ENCODE measurements at regions not wholly inside any gene's neighbourhood (a gene's known extent, or its start where the extent isn't known, plus 50 kb on each side); places are given as distances from the start of the nearest gene placed in this dataset.
A peak's percentile ranks its signal among the peaks of the same experiment; 100 is the strongest.

GRCh38 chr12:105705765-105706164 is 375.3 kb downstream of the C12orf75 start:
- WGBS (ENCODE audit: insufficient coverage): 37% methylated on average over 7 of the region's 7 CpGs
- no peaks in the 10 kb centered on the region for H3K36me3 Mint-ChIP-seq
- H3K4me3 Mint-ChIP-seq: no peak overlapping the region

GRCh38 chr12:105706321-105706972 is 376.0 kb downstream of the C12orf75 start:
- no peaks in the 10 kb centered on the region for H3K36me3 ChIP-seq (ENCODE audit: control insufficient read depth, insufficient read depth, low read length)
- no peak overlapping the region for H3K4me3 ChIP-seq (ENCODE audit: low read length)
- no peak overlapping the region for H3K4me3 Mint-ChIP-seq
- 93% methylated on average over 8 of the region's 8 CpGs for WGBS (ENCODE audit: insufficient coverage)
- no peak overlapping the region for H3K27ac ChIP-seq (ENCODE audit: low read length)
- ATAC-seq (no peak), DNase-seq (no peak)
- intact Hi-C loops (cut with micrococcal nuclease): no loop called here
- peaks cover 8 to 16% of the 10 kb centered on the region in 2 donors for H3K27me3 Mint-ChIP-seq (ENCODE audit: low read depth in 2 of 2)
- no peaks in the 10 kb centered on the region for H3K4me1 ChIP-seq (ENCODE audit: control insufficient read depth, insufficient read depth, low read length)
- no peaks in the 10 kb centered on the region for H3K4me1 Mint-ChIP-seq
- no peaks in the 10 kb centered on the region for H3K9me3 Mint-ChIP-seq
- H3K27ac Mint-ChIP-seq: no peak overlapping the region
- no peaks in the 10 kb centered on the region for H3K27me3 ChIP-seq (ENCODE audit: control insufficient read depth, insufficient read depth, low read length)
- H3K9me3 ChIP-seq (ENCODE audit: control insufficient read depth, insufficient read depth, low read length): no peaks in the 10 kb centered on the region
- TF ChIP-seq CTCF (IDR thresholded peaks at IDR 0.05): no peak
- H3K36me3 Mint-ChIP-seq: no peaks in the 10 kb centered on the region

More at GRCh38 chr12:105705765-105706164, 375.3 kb downstream of the C12orf75 start:
- DNase-seq (peak in 1 of 2 donors; percentile 20), ATAC-seq (no peak)
- Histone ChIP-seq H3K9me3 (ENCODE audit: control insufficient read depth, insufficient read depth, low read length) (no peaks in the 10 kb centered on the region), H3K27me3 (ENCODE audit: control insufficient read depth, insufficient read depth, low read length) (no peaks in the 10 kb centered on the region), H3K27ac (ENCODE audit: low read length) (no peak overlapping the region), H3K4me1 (ENCODE audit: control insufficient read depth, insufficient read depth, low read length) (no peaks in the 10 kb centered on the region), H3K4me3 (ENCODE audit: low read length) (no peak overlapping the region), H3K36me3 (ENCODE audit: control insufficient read depth, insufficient read depth, low read length) (no peaks in the 10 kb centered on the region)
- Mint-ChIP-seq H3K9me3 (no peaks in the 10 kb centered on the region), H3K27ac (no peak overlapping the region), H3K27me3 (ENCODE audit: low read depth in 2 of 2) (peaks cover 8 to 16% of the 10 kb centered on the region in 2 donors), H3K4me1 (no peaks in the 10 kb centered on the region)
- TF ChIP-seq CTCF (IDR thresholded peaks at IDR 0.05): peak; percentile 44
- intact Hi-C loops (cut with micrococcal nuclease): loop anchor here (2.0 kb wide), 1 partner anchor 431 kb away; no protein-coding TSS in a partner anchor

- Histone ChIP-seq H3K4me1 (ENCODE audit: control insufficient read depth, insufficient read depth, low read length) (no peaks in the 10 kb centered on the region), H3K27me3 (ENCODE audit: control insufficient read depth, insufficient read depth, low read length) (no peaks in the 10 kb centered on the region), H3K9me3 (ENCODE audit: control insufficient read depth, insufficient read depth, low read length) (no peaks in the 10 kb centered on the region), H3K36me3 (ENCODE audit: control insufficient read depth, insufficient read depth, low read length) (no peaks in the 10 kb centered on the region), H3K27ac (ENCODE audit: low read length) (no peak overlapping the region), H3K4me3 (ENCODE audit: low read length) (no peak overlapping the region)
- DNase-seq: no peak
- Mint-ChIP-seq H3K9me3 (no peaks in the 10 kb centered on the region), H3K36me3 (no peaks in the 10 kb centered on the region), H3K4me1 (no peaks in the 10 kb centered on the region), H3K27ac (no peak overlapping the region), H3K27me3 (ENCODE audit: low read depth in 2 of 2) (peaks cover 3 to 12% of the 10 kb centered on the region in 2 donors), H3K4me3 (no peak overlapping the region)
- intact Hi-C loops (cut with micrococcal nuclease): no loop called here
- no peak for ATAC-seq
- no peak for TF ChIP-seq CTCF (IDR thresholded peaks at IDR 0.05)
- WGBS (ENCODE audit: insufficient coverage): 83% methylated on average over 2 of the region's 3 CpGs
Observed at GRCh38 chr12:105706973-105707334, 376.5 kb downstream of the C12orf75 start.

Data from natural killer cell (primary cell).